Neural cell (in vitro differentiated cells): ENCODE measurements at regions not wholly inside any gene's neighbourhood (a gene's known extent, or its start where the extent isn't known, plus 50 kb on each side); places are given as distances from the start of the nearest gene placed in this dataset.

Experiments used
- H2AFZ ChIP-seq: fragments of 200-600, 300-800 bp; sonication (generic), shearing (Covaris generic); 2 replicates; pipeline ENCODE4 v1.6.0; 2014; ENCODE audit warnings: low read depth, mild to moderate bottlenecking, antibody characterized with exemption, low read length, moderate library complexity
- H3F3A ChIP-seq: fragments of 200-600 bp; shearing (Covaris generic); 2 replicates; pipeline ENCODE4 v1.6.1; 2016; ENCODE audit warnings: mild to moderate bottlenecking, moderate library complexity, mixed read lengths, antibody characterized with exemption, low read length; ENCODE audit not compliant: insufficient read depth, poor library complexity, severe bottlenecking
- H3K27ac ChIP-seq: fragments of 200-600, 300-800 bp; sonication (generic), shearing (Covaris generic); 2 replicates; pipeline ENCODE4 v1.5.1; 2014; ENCODE audit warnings: mild to moderate bottlenecking, low read length, moderate library complexity
- H3K27me3 ChIP-seq: fragments of 300-800, 200-600 bp; sonication (generic), shearing (Covaris generic); 2 replicates; pipeline ENCODE4 v1.6.0; 2014; ENCODE audit warnings: mild to moderate bottlenecking, low read depth, low read length, moderate library complexity; ENCODE audit not compliant: insufficient read depth
- H3K36me3 ChIP-seq: fragments of 300-800, 200-600 bp; sonication (generic), shearing (Covaris generic); 2 replicates; pipeline ENCODE4 v1.5.1; 2014; ENCODE audit warnings: mild to moderate bottlenecking, antibody characterized with exemption, low read length, moderate library complexity; ENCODE audit not compliant: insufficient read depth
- H3K4me2 ChIP-seq: fragments of 300-800, 200-600 bp; sonication (generic), shearing (Covaris generic); 2 replicates; pipeline ENCODE4 v1.6.0; 2014; ENCODE audit warnings: mild to moderate bottlenecking, low read length
- H3K4me3 ChIP-seq: fragments of 300-800, 200-600 bp; sonication (generic), shearing (Covaris generic); 2 replicates; pipeline ENCODE4 v1.5.1; 2014; ENCODE audit warnings: mild to moderate bottlenecking, low read length, moderate library complexity
- H3K79me2 ChIP-seq: fragments of 200-600 bp; shearing (Covaris generic); replicated peaks from 2 replicates; pipeline ENCODE4 v1.6.0; 2014; ENCODE audit warnings: mild to moderate bottlenecking, low read length, moderate library complexity; ENCODE audit not compliant: insufficient read depth
- H3K9ac ChIP-seq: fragments of 300-800, 200-600 bp; sonication (generic), shearing (Covaris generic); 2 replicates; pipeline ENCODE4 v1.6.1; 2016; ENCODE audit warnings: mild to moderate bottlenecking, low read length, mixed read lengths
- H3K9me2 ChIP-seq: fragments of 200-600 bp; shearing (Covaris generic); 2 replicates; pipeline ENCODE4 v1.6.1; 2016; ENCODE audit warnings: mild to moderate bottlenecking, low read length, mixed read lengths; ENCODE audit not compliant: insufficient read depth
- H3K9me3 ChIP-seq: fragments of 200-600, 300-800 bp; sonication (generic), shearing (Covaris generic); 2 replicates; pipeline ENCODE4 v1.6.1; 2016; ENCODE audit warnings: mild to moderate bottlenecking, mixed run types, low read length, moderate library complexity, mixed read lengths
- H4K20me1 ChIP-seq: fragments of 200-600 bp; shearing (Covaris generic); 2 replicates; pipeline ENCODE4 v1.6.1; 2016; ENCODE audit warnings: mild to moderate bottlenecking, mixed run types; ENCODE audit not compliant: insufficient read depth
- CTCF ChIP-seq: fragments of 450-650 bp; IDR thresholded peaks from 2 replicates; pipeline ENCODE4 v1.5.1; 2014; ENCODE audit warnings: antibody characterized with exemption, mild to moderate bottlenecking, moderate library complexity; ENCODE audit not compliant: poor library complexity, severe bottlenecking
- EP300 ChIP-seq: fragments of 450-650 bp; conservative IDR thresholded peaks from 2 replicates; pipeline ENCODE4 v1.6.1; 2014; ENCODE audit warnings: antibody characterized with exemption, mild to moderate bottlenecking, moderate library complexity; ENCODE audit not compliant: poor library complexity, severe bottlenecking
- EZH2 ChIP-seq: fragments of 200-600, 300-800 bp; shearing (Covaris generic), sonication (generic); IDR thresholded peaks from 2 replicates; pipeline ENCODE4 v1.6.1; 2014; ENCODE audit warnings: antibody characterized with exemption, low read length, borderline replicate concordance, mild to moderate bottlenecking; ENCODE audit not compliant: insufficient read depth, poor library complexity, severe bottlenecking
- MXI1 ChIP-seq: fragments of 450-650 bp; conservative IDR thresholded peaks from 2 replicates; pipeline ENCODE4 v1.6.1; 2014; ENCODE audit warnings: antibody characterized with exemption, mild to moderate bottlenecking; ENCODE audit not compliant: poor library complexity, severe bottlenecking
- POLR2AphosphoS5 ChIP-seq: IDR thresholded peaks from 2 replicates; pipeline ENCODE4 v1.6.1; 2012
- RAD21 ChIP-seq: fragments of 450-650 bp; conservative IDR thresholded peaks from 2 replicates; pipeline ENCODE4 v1.6.1; 2014; ENCODE audit warnings: antibody characterized with exemption, mild to moderate bottlenecking, moderate library complexity
- REST ChIP-seq: IDR thresholded peaks from 2 replicates; pipeline ENCODE4 v1.6.1; 2012; ENCODE audit warnings: borderline replicate concordance
- SMC3 ChIP-seq: fragments of 450-650 bp; conservative IDR thresholded peaks from 2 replicates; pipeline ENCODE4 v1.6.1; 2014; ENCODE audit warnings: antibody characterized with exemption, mild to moderate bottlenecking, moderate library complexity; ENCODE audit not compliant: poor library complexity
- TAF1 ChIP-seq: IDR thresholded peaks from 2 replicates; pipeline ENCODE4 v1.6.1; 2012; ENCODE audit warnings: low read depth

GRCh38 chr2:106642679-106643078 lies 155.5 kb downstream of the CD8B2 start:
- no peak overlapping the region for H3K4me3 ChIP-seq
- H3K27ac ChIP-seq: no peak overlapping the region
- H3F3A ChIP-seq: no peaks in the 10 kb centered on the region
- no peaks in the 10 kb centered on the region for H3K36me3 ChIP-seq
- no peaks in the 10 kb centered on the region for H3K9me2 ChIP-seq
- no peak overlapping the region for H3K4me2 ChIP-seq
- no peak overlapping the region for H3K9ac ChIP-seq
- H3K9me3 ChIP-seq: no peaks in the 10 kb centered on the region
- TF ChIP-seq SMC3 (no peak), TAF1 (no peak), MXI1 (no peak), EP300 (no peak), EZH2 (no peak), RAD21 (no peak), REST (no peak), CTCF (no peak), POLR2AphosphoS5 (no peak)
- no peaks in the 10 kb centered on the region for H3K27me3 ChIP-seq
- no peaks in the 10 kb centered on the region for H4K20me1 ChIP-seq
- no peaks in the 10 kb centered on the region for H3K79me2 ChIP-seq
- H2AFZ ChIP-seq: no peak overlapping the region

GRCh38 chr2:106644623-106645022 lies 157.5 kb downstream of the CD8B2 start:
- no peaks in the 10 kb centered on the region for H3K27me3 ChIP-seq
- H3F3A ChIP-seq: no peaks in the 10 kb centered on the region
- H3K27ac ChIP-seq: no peak overlapping the region
- H3K36me3 ChIP-seq: no peaks in the 10 kb centered on the region
- H3K9ac ChIP-seq: no peak overlapping the region
- H3K79me2 ChIP-seq: no peaks in the 10 kb centered on the region
- no peak overlapping the region for H3K4me2 ChIP-seq
- no peaks in the 10 kb centered on the region for H3K9me2 ChIP-seq
- no peaks in the 10 kb centered on the region for H4K20me1 ChIP-seq
- H3K4me3 ChIP-seq: no peak overlapping the region
- H2AFZ ChIP-seq: no peak overlapping the region
- no peak for TF ChIP-seq EZH2
- TF ChIP-seq RAD21: no peak
- TF ChIP-seq REST: no peak
- no peak for TF ChIP-seq SMC3
- no peak for TF ChIP-seq EP300
- no peak for TF ChIP-seq POLR2AphosphoS5
- TF ChIP-seq CTCF: no peak
- no peak for TF ChIP-seq TAF1
- TF ChIP-seq MXI1: no peak
- H3K9me3 ChIP-seq: no peaks in the 10 kb centered on the region
